ENCODE measurements at regions not wholly inside any gene's neighbourhood (a gene's known extent, or its start where the extent isn't known, plus 50 kb on each side); places are given as distances from the start of the nearest gene placed in this dataset.
A peak's percentile ranks its signal among the peaks of the same experiment; 100 is the strongest.
"Not testable (repeated sequence)": the region's sequence is repeated elsewhere in the genome, so short reads cannot be mapped to it uniquely, and the experiment has no call there.

DNA sequence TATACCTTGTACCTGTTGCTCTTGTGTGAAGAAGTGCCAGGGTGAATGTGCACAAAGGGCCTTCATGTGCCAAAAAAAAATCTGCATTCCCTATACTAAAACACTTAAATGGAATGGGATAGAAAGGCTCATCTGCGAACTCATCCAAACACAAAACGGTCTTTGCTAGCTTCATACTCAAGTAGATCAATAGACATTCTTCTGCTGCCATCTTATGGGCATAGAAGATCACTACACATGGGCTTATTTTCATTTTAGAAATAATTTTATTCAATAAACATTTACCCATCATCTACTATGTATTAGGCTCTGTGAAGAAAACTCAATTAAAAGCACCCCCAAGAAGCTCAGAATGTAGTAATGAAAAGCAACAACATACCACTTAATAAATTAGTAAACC, 693.1 kb downstream of the CDY1 start:
- DNase-seq (ENCODE audit: low spot score); intact Hi-C loops (cut with DNase I); H3K36me3 ChIP-seq; H3K27ac ChIP-seq; H3K4me1 ChIP-seq (replicated peaks); H3K4me3 ChIP-seq; H3K9me3 ChIP-seq; H3K27me3 ChIP-seq (replicated peaks; ENCODE audit: insufficient read depth): not testable (repeated sequence)
- TF ChIP-seq, protein P1, sequence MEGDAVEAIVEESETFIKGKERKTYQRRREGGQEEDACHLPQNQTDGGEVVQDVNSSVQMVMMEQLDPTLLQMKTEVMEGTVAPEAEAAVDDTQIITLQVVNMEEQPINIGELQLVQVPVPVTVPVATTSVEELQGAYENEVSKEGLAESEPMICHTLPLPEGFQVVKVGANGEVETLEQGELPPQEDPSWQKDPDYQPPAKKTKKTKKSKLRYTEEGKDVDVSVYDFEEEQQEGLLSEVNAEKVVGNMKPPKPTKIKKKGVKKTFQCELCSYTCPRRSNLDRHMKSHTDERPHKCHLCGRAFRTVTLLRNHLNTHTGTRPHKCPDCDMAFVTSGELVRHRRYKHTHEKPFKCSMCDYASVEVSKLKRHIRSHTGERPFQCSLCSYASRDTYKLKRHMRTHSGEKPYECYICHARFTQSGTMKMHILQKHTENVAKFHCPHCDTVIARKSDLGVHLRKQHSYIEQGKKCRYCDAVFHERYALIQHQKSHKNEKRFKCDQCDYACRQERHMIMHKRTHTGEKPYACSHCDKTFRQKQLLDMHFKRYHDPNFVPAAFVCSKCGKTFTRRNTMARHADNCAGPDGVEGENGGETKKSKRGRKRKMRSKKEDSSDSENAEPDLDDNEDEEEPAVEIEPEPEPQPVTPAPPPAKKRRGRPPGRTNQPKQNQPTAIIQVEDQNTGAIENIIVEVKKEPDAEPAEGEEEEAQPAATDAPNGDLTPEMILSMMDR (IDR thresholded peaks at IDR 0.05) = peak in 2 of 4 experiments; percentile 6 to 25
- 61% methylated on average over 2 of the region's 2 CpGs for WGBS

DNA sequence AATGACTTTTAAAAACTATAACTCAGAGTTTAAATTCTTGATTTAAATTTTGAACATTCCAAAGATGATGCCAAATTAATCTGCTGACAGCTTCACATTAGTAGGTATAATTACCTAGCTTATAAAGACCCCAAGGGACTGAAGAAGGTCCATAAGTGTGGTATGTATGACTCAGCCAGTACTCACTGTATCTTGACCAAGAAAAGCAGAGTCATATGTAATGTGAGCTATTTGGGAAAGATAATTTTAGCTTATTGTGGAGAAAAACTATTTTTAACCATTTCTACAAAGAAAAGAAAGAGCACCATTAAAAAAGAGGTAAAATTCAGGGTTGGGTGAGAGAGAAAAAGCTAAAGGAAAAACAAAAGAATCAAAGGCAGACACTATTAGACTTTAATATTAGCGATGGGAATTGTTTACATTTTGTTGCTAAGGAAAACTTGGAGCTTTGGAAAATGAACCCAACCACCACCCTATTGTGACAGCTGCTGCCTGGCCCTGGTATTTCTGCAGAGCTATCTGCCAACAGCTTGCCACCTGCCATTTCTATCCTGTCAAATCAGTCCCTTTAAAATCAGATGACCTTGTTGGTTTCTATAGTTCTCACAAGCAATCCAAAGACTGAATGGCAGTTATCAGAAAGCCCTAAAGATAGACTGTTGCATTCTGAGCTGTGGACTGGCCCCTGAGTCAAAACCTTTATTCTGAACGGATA, 697.7 kb downstream of the CDY1 start:
- H3K9me3 ChIP-seq; H3K4me3 ChIP-seq; intact Hi-C loops (cut with DNase I); H3K27me3 ChIP-seq (replicated peaks; ENCODE audit: insufficient read depth); H3K36me3 ChIP-seq; H3K4me1 ChIP-seq (replicated peaks); DNase-seq (ENCODE audit: low spot score); H3K27ac ChIP-seq: not testable (repeated sequence)
- WGBS = 51% methylated on average over 2 of the region's 2 CpGs

DNA sequence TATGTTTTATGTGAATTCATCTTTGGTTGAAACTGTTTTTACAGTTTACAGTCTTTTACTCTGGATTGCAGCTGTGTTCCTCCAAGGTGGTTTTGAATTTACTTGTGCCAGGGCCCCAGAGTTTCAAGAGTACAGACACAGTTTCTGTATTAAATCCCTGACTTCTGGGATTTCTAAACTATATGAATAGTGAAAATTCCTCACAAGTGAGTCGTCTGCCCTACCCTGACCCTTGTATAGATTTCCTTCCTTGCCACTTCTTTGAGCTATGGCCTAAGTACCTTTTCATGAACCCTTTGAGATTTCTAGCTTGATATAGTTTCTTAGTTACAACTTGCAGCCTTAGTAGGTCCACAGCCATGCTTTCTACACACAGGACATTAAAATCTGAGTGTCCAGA, 700.8 kb downstream of the CDY1 start:
- not testable (repeated sequence) for H3K27me3 ChIP-seq (replicated peaks; ENCODE audit: insufficient read depth); H3K9me3 ChIP-seq

DNA sequence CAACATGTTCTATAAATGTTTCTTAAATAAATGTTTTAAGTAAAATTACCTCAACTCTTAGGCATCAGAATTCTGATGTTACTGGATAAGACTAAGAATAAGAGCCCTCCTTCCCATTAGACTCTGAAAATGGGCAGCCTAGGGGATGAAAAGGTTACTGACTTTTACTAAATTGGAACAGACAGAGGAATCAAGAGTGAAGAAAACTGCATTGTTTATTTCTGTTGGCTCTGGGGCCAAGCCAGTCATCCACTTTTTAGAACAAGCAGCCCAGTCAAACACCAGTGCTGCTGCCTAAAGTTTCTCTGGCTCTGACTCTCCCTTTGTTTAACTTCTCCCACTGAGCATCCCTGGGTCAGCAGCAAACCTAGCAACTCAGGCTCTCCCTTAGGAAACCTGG, 731.0 kb downstream of the CDY1 start:
- H3K27me3 ChIP-seq (replicated peaks; ENCODE audit: insufficient read depth); H3K4me3 ChIP-seq; intact Hi-C loops (cut with DNase I); H3K4me1 ChIP-seq (replicated peaks); H3K9me3 ChIP-seq; DNase-seq (ENCODE audit: low spot score); H3K27ac ChIP-seq; H3K36me3 ChIP-seq: not testable (repeated sequence)

More for the DNA sequence above, 700.8 kb downstream of the CDY1 start:
- DNase-seq (ENCODE audit: low spot score); H3K4me3 ChIP-seq; H3K27ac ChIP-seq; H3K36me3 ChIP-seq; H3K4me1 ChIP-seq (replicated peaks); intact Hi-C loops (cut with DNase I): not testable (repeated sequence)
- 58% methylated on average over 1 of the region's 1 CpG for WGBS

DNA sequence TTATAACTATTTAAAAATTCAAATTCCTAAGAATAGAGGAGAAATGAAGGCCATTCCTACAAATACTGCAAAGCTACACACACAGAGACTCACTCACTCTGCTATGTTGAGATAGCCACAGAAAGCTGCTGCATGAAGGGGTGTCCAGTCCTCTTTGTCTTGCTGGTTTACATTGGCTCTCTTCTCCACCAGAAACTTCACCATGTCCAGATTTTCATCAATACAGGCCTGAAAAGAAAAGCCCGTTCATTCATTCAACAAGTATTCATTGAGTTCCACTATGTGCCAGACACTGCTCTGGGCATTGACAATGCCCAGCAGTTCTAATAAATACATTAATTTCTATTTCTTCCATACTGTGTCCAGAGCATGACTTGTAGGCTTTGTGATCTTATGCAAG, 732.3 kb downstream of the CDY1 start:
- TF ChIP-seq, protein P1 (IDR thresholded peaks at IDR 0.05) = no peak
- TF ChIP-seq POLR2A (IDR thresholded peaks at IDR 0.05) = no peak
- Histone ChIP-seq H3K4me3 (no peak overlapping the region), H3K27ac (no peak overlapping the region), H3K9me3 (no peaks in the 10 kb centered on the region), H3K4me1 (replicated peaks) (no peaks in the 10 kb centered on the region), H3K36me3 (no peaks in the 10 kb centered on the region), H3K27me3 (replicated peaks; ENCODE audit: insufficient read depth) (no peaks in the 10 kb centered on the region)
- WGBS = 100% methylated on average over 1 of the region's 1 CpG
- DNase-seq (ENCODE audit: low spot score) = no peak
- intact Hi-C loops (cut with DNase I) = no loop called here

DNA sequence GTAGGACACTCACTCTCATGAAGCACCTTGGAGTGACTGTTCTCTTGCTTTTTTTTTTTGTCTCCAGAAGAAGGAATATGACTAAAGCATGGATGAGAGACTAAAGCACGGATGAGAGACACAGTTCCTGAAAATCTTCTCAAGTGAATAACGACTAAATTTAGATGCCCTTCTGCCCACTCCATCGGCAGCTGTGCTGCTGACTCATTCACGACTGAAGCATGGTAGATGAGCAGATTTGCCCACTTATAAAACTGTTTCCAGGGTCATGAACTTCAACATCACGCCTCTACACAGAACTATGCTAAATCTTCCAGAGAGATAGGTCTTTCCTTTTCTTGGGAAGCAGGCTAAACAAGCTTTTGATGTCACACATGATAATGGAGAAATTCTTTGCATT, 738.0 kb downstream of the CDY1 start:
- WGBS = 56% methylated on average over 5 of the region's 5 CpGs
- H3K4me3 ChIP-seq; DNase-seq (ENCODE audit: low spot score); H3K4me1 ChIP-seq (replicated peaks); H3K27ac ChIP-seq; intact Hi-C loops (cut with DNase I); H3K27me3 ChIP-seq (replicated peaks; ENCODE audit: insufficient read depth); H3K9me3 ChIP-seq; H3K36me3 ChIP-seq: not testable (repeated sequence)

DNA sequence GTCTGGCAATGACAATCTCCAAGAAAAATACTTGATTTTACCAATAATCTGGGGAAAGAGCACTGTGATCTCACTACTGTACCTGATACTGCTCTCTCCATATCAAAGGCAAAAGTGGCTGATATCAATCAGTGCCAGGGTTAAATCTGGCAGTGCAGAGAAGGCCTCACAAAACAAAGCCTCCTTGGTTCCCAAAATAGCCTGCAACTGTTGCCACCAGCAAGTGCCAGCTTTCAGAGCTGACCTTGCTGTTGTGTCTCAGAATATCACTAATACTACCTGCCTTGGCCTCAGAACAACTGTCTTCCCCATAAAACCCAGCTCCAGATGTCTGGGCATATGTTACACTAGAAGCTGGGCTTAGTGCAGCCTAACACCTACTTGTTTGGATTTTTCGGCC, 738.6 kb downstream of the CDY1 start:
- H3K4me3 ChIP-seq; DNase-seq (ENCODE audit: low spot score); H3K9me3 ChIP-seq; H3K27me3 ChIP-seq (replicated peaks; ENCODE audit: insufficient read depth); H3K27ac ChIP-seq; intact Hi-C loops (cut with DNase I); H3K36me3 ChIP-seq; H3K4me1 ChIP-seq (replicated peaks): not testable (repeated sequence)
- 100% methylated on average over 1 of the region's 1 CpG for WGBS

DNA sequence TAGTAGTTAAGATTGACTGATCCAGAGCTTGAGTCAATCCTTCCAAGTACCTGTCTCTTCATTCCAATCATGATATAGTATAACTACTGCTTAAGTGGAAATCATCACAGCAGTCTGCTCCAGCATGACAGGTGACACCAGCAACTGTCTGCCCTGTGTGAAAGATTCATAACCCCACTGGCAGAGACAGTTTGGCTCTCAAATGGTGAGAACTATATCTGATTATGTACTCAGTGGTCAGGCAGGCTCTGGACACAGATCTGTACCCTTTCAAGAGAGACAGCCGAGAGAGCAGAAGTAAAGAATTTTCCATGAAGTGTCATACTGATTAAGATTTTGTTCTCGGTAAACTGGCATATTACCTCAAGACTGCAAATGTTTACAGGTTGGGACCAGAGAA, 741.5 kb downstream of the CDY1 start:
- H3K27ac ChIP-seq; H3K4me1 ChIP-seq (replicated peaks); DNase-seq (ENCODE audit: low spot score); H3K4me3 ChIP-seq; H3K36me3 ChIP-seq; intact Hi-C loops (cut with DNase I); H3K27me3 ChIP-seq (replicated peaks; ENCODE audit: insufficient read depth); H3K9me3 ChIP-seq: not testable (repeated sequence)
- 87% methylated on average over 2 of the region's 2 CpGs for WGBS

DNA sequence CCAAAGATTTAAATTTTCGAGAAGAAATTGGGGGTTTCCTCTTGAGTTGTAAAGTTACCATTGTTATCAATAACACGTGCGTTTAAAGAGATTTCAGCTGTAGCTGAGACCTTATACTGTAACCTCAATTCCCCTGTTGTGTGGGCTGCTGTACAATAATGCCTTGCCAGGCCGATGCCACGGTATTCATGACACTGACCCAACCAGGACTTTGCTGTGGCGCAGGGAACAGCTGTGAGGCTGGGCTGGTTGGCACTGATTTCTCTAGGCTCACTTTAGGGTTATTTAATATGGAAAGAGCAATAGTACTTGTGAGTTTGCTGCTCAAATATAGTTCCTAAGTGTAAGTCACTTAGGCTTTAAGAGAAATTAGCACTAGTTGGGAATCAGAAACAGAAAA, 744.2 kb downstream of the CDY1 start:
- H3K27ac ChIP-seq; H3K4me3 ChIP-seq; H3K27me3 ChIP-seq (replicated peaks; ENCODE audit: insufficient read depth); H3K36me3 ChIP-seq; H3K9me3 ChIP-seq; H3K4me1 ChIP-seq (replicated peaks); intact Hi-C loops (cut with DNase I); DNase-seq (ENCODE audit: low spot score): not testable (repeated sequence)
- WGBS = 49% methylated on average over 6 of the region's 6 CpGs

DNA sequence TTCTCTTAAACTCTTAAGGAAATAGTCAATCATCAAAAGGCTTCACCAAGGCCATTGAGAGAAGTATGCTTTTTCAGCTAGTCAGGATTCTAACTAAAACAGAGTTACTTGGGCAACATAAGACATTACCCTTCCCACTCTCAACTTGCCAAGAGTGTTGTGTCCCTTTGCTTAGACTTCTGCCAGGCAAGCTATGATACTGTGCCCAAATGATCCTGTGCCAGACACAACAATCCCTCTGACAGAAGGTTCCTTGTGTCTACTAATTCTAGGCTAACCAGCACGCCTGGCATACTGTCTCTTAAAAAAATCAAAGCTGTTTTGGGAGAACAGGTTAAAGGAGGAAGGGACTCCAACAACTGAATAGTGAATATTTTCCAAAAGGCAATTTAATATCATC, 750.6 kb downstream of the CDY1 start:
- H3K4me3 ChIP-seq; H3K9me3 ChIP-seq; H3K36me3 ChIP-seq; H3K4me1 ChIP-seq (replicated peaks); H3K27me3 ChIP-seq (replicated peaks; ENCODE audit: insufficient read depth); DNase-seq (ENCODE audit: low spot score); intact Hi-C loops (cut with DNase I); H3K27ac ChIP-seq: not testable (repeated sequence)
- WGBS = 20% methylated on average over 1 of the region's 1 CpG

Data from prostate gland (tissue), 2 donors.